SK-N-SH treated with all-trans-retinoic acid at 6 μM for 48 hours (cell line): ENCODE measurements at regions not wholly inside any gene's neighbourhood (a gene's known extent, or its start where the extent isn't known, plus 50 kb on each side); places are given as distances from the start of the nearest gene placed in this dataset.

Experiments
- ARNTL ChIP-seq: fragments of 450-650 bp; formaldehyde crosslinking; IDR thresholded peaks from 2 replicates; pipeline ENCODE4 v1.5.0; 2020; ENCODE audit warnings: low read depth, mild to moderate bottlenecking, moderate library complexity, borderline replicate concordance
- CREB5 ChIP-seq: fragments of 250-450 bp; sonication (Bioruptor Pico); IDR thresholded peaks from 2 replicates; pipeline ENCODE4 v1.5.1; 2020; ENCODE audit warnings: low read depth, mild to moderate bottlenecking, moderate library complexity
- CSRNP3 ChIP-seq: fragments of 250-450 bp; sonication (Bioruptor Pico); IDR thresholded peaks from 2 replicates; pipeline ENCODE4 v1.5.1; 2021; ENCODE audit warnings: mild to moderate bottlenecking, moderate library complexity
- PATZ1 ChIP-seq: fragments of 250-450 bp; sonication (Bioruptor Pico); IDR thresholded peaks from 2 replicates; pipeline ENCODE4 v1.8.0; 2020; ENCODE audit warnings: mild to moderate bottlenecking, moderate library complexity, borderline replicate concordance
- ZFP30 ChIP-seq: fragments of 450-650 bp; formaldehyde crosslinking; IDR thresholded peaks from 2 replicates; pipeline ENCODE4 v1.5.0; 2022; ENCODE audit warnings: mild to moderate bottlenecking, moderate library complexity

- TF ChIP-seq CREB5, result no peak
- TF ChIP-seq CSRNP3 (CRISPR knock-in tag), result no peak
- no peak for TF ChIP-seq ZFP30 (CRISPR knock-in tag)
- TF ChIP-seq PATZ1 (CRISPR knock-in tag), result no peak
- TF ChIP-seq ARNTL, result no peak
Observed at GRCh38 chr9:29740518-29740917, 2167.2 kb upstream of the C9orf72 start.
